Tibial artery (tissue), 4 donors: ENCODE measurements at regions not wholly inside any gene's neighbourhood (a gene's known extent, or its start where the extent isn't known, plus 50 kb on each side); places are given as distances from the start of the nearest gene placed in this dataset.

Source experiments
- DNase-seq, 2 donors: peaks; one replicate each; pipeline ENCODE4 v3.0.0-alpha.2; 2019
- H3K27ac ChIP-seq, 2 donors: fragments of 200-600 bp; sonication (generic) in 1 of 2; 1 replicate in 1 of 2; 2 replicates in 1 of 2; pipeline ENCODE4 v1.5.1; 2018 to 2019; ENCODE audit warnings: mild to moderate bottlenecking in 1 of 2
- H3K27me3 ChIP-seq, 2 donors: fragments of 200-600 bp; sonication (generic) in 1 of 2; one replicate each; pipeline versions ENCODE4 v1.5.1 to v1.6.0; 2016 to 2019
- H3K36me3 ChIP-seq, 3 donors: fragments of 200-600 bp; sonication (generic) in 2 of 3; one replicate each; pipeline ENCODE4 v1.5.1; 2016 to 2019; ENCODE audit warnings: mild to moderate bottlenecking in 2 of 3
- H3K4me1 ChIP-seq, 4 donors: fragments of 200-600 bp; sonication (generic) in 2 of 4; 1 replicate in 3 of 4; 2 replicates in 1 of 4; pipeline ENCODE4 v1.5.1; 2016 to 2019
- H3K4me3 ChIP-seq, 2 donors: fragments of 200-600 bp; sonication (generic) in 1 of 2; 1 replicate in 1 of 2; 2 replicates in 1 of 2; pipeline ENCODE4 v1.5.1; 2018 to 2019; ENCODE audit warnings: mild to moderate bottlenecking in 2 of 2
- H3K9me3 ChIP-seq, 3 donors: fragments of 200-600 bp; sonication (generic) in 1 of 3; one replicate each; pipeline ENCODE4 v1.5.1; 2016 to 2019
- CTCF ChIP-seq, 2 experiments: fragments of 200-600 bp in 1 of 2; fragments of 450-650 bp in 1 of 2; IDR thresholded peaks; one replicate each; pipeline ENCODE4 v1.5.1; 2017 to 2019; ENCODE audit warnings: antibody characterized with exemption in 2 of 2, mild to moderate bottlenecking in 1 of 2, moderate library complexity in 1 of 2
- intact Hi-C: fragments of 100-400 bp; cut with DNase I; formaldehyde crosslinking; loops from one replicate; pipeline ENCODE4 v1.15.0; 2023; ENCODE audit warnings: low total_unique reads

GRCh38 chr5:74369173-74369572, 271.4 kb downstream of the ENC1 start:
- no peaks in the 10 kb centered on the region for H3K4me1 ChIP-seq
- intact Hi-C loops = no loop called here
- TF ChIP-seq CTCF (IDR thresholded peaks at IDR 0.05) = no peak
- no peak overlapping the region for H3K4me3 ChIP-seq
- DNase-seq = no peak
- H3K27me3 ChIP-seq = no peaks in the 10 kb centered on the region
- no peak overlapping the region for H3K27ac ChIP-seq
- no peaks in the 10 kb centered on the region for H3K9me3 ChIP-seq
- no peaks in the 10 kb centered on the region for H3K36me3 ChIP-seq

- H3K27ac ChIP-seq = no peak overlapping the region
- no peaks in the 10 kb centered on the region for H3K36me3 ChIP-seq
- DNase-seq = no peak
- no peak overlapping the region for H3K4me3 ChIP-seq
- H3K4me1 ChIP-seq = no peaks in the 10 kb centered on the region
- intact Hi-C loops = no loop called here
- no peaks in the 10 kb centered on the region for H3K27me3 ChIP-seq
- H3K9me3 ChIP-seq = no peaks in the 10 kb centered on the region
- no peak for TF ChIP-seq CTCF (IDR thresholded peaks at IDR 0.05)
Measured at GRCh38 chr5:74367934-74368333, 272.6 kb downstream of the ENC1 start.

- no peak overlapping the region for H3K4me3 ChIP-seq
- no peak for TF ChIP-seq CTCF (IDR thresholded peaks at IDR 0.05)
- peak in 1 of 2 donors; percentile 36 for DNase-seq
- no peaks in the 10 kb centered on the region for H3K27me3 ChIP-seq
- H3K36me3 ChIP-seq = no peaks in the 10 kb centered on the region
- intact Hi-C loops = no loop called here
- H3K27ac ChIP-seq = no peak overlapping the region
- no peaks in the 10 kb centered on the region for H3K9me3 ChIP-seq
- no peaks in the 10 kb centered on the region for H3K4me1 ChIP-seq
Measured at GRCh38 chr5:74367241-74367733, 273.2 kb downstream of the ENC1 start.

- no peak overlapping the region for H3K4me3 ChIP-seq
- H3K27me3 ChIP-seq = no peaks in the 10 kb centered on the region
- no peaks in the 10 kb centered on the region for H3K4me1 ChIP-seq
- no peak for TF ChIP-seq CTCF (IDR thresholded peaks at IDR 0.05)
- H3K27ac ChIP-seq = no peak overlapping the region
- no peaks in the 10 kb centered on the region for H3K9me3 ChIP-seq
- DNase-seq = no peak
- H3K36me3 ChIP-seq = no peaks in the 10 kb centered on the region
- intact Hi-C loops = no loop called here
Measured at GRCh38 chr5:74365723-74366122, 274.8 kb downstream of the ENC1 start.

- Histone ChIP-seq H3K4me1 (no peaks in the 10 kb centered on the region), H3K9me3 (no peaks in the 10 kb centered on the region), H3K36me3 (no peaks in the 10 kb centered on the region), H3K27me3 (no peaks in the 10 kb centered on the region), H3K27ac (no peak overlapping the region), H3K4me3 (no peak overlapping the region)
- DNase-seq = no peak
- TF ChIP-seq CTCF (IDR thresholded peaks at IDR 0.05) = no peak
- intact Hi-C loops = no loop called here
Measured at GRCh38 chr5:74364507-74364906, 276.0 kb downstream of the ENC1 start.

GRCh38 chr5:74363603-74364205, 276.8 kb downstream of the ENC1 start:
- Histone ChIP-seq H3K27me3 (no peaks in the 10 kb centered on the region), H3K36me3 (no peaks in the 10 kb centered on the region), H3K9me3 (no peaks in the 10 kb centered on the region), H3K27ac (no peak overlapping the region), H3K4me3 (no peak overlapping the region), H3K4me1 (no peaks in the 10 kb centered on the region)
- no peak for DNase-seq
- intact Hi-C loops = no loop called here
- TF ChIP-seq CTCF (IDR thresholded peaks at IDR 0.05) = no peak
